ENCODE measurements at regions not wholly inside any gene's neighbourhood (a gene's known extent, or its start where the extent isn't known, plus 50 kb on each side); places are given as distances from the start of the nearest gene placed in this dataset.

DNA sequence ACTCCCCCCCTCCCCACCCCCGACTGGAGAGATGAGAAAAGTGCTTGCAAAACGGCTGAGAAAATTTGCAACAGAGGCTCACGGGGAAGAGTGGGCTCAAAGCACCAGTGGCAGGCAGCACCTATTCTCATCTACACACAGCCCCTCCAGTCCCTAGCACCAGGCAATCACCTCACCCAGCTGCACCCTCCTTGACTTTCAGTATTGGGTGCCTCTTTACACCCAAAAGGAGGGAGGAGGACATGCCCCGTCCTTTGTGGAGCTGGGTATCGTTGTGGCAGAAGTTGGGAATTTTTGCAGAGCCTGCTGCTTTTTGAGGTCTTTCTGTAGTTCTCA, 182.8 kb upstream of the TOPAZ1 start:
- TF ChIP-seq CTCF (optimal IDR thresholded peaks at IDR 0.05 in 1 of 3, IDR thresholded peaks at IDR 0.05 in 1 of 3, conservative IDR thresholded peaks at IDR 0.05 in 1 of 3; ENCODE audit: extremely low read depth in 1 of 3, insufficient read depth in 2 of 3, low read length in 3 of 3): no peak
- TF ChIP-seq EZH2 (IDR thresholded peaks at IDR 0.05; ENCODE audit: low read length): no peak

Data from keratinocyte (primary cell).